Stimulated activated CD8-positive, alpha-beta memory T cell treated with anti-CD3 and anti-CD28 coated beads, Interleukin-15, amount 100 ng/mL, for 48 hours (primary cell): ENCODE measurements at regions not wholly inside any gene's neighbourhood (a gene's known extent, or its start where the extent isn't known, plus 50 kb on each side); places are given as distances from the start of the nearest gene placed in this dataset.
A peak's percentile ranks its signal among the peaks of the same experiment; 100 is the strongest.

Experiments used
- DNase-seq, 2 donors: peaks; one replicate each; pipeline ENCODE4 v3.0.0-alpha.2; 2020; ENCODE audit warnings: low read depth in 2 of 2

DNA sequence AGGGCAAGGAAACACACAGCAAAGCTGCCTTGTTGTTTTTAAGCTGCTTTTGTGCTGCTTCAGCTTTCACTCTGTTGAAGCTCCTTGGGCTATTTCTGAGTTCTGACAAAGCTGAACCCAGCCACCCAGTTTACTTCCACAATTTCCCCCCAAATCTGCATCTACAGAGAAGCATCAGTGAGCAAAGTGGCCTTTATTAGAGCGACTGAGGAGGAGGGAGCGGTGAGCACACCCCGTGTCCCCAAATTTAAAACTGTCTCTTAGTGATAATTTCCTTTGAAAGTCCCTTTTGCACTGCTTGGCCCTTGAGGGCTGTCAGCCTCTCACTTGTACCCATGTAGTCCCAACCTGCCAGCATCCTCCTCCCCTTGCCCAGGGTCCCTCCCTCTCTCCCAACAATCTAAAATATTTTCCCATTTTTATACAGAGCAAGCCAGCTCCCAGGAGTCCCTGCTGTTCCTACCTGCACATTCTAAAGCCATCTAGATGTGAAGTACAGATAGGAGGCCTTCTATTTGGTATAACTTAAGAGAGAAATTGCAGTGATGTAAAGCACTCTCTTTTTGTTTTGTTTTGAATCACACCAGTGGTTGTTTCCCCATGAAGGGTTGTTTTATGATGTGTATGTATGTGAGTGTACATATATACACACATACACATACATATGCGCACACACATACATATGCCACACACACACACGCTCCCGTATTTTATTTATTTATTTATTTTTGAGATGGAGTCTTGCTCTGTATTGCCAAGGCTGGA is 313.5 kb downstream of the TLE4 start:
- no peak for DNase-seq

DNA sequence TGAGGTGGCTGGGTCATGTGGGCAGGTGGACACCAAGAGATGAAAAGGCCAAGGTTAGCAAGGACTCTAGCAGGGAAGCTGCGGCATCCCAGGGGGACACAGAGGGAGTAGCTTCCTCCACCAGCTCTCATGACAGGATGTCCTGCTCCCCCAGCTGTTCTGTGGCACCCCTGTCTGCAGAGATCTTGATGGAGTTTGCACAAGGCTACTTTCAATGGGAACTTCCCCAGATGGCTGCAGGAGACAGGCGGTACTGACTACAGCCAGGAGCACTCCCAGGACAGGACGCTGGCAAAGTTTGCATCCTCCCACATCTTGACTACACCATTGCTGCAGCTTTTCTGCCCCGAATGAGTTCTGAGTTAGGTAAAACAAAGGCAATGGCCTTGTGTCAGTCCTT is 312.8 kb downstream of the TLE4 start:
- DNase-seq: no peak

DNA sequence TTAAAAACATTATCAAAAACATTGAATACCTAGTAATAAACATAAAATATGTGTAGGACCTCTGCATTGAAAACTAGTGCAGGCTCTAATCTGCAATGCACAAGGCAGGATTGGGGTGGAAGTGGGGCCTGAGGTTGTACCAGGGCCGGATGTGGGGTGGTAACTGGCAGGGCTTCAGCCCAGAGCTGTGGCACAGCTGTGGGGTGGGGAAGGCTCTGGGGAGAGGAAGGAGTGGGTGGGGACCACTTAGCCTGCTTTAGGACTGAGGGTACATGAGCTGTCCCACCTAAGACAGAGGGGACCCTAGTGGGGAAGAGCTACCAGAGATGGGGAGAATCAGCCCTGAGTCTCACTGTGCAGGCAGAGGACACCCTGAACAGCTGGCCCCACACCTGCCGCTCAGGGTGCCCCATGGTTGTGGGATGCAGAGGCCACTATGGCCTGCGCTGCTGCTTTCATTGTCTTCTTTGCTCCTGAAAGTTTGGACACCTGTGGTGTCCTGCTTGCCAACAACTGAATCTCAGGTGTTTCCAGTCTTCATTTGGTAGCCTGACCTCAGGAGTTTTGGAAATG is 311.4 kb downstream of the TLE4 start:
- DNase-seq: peak; percentile 32 to 40

DNA sequence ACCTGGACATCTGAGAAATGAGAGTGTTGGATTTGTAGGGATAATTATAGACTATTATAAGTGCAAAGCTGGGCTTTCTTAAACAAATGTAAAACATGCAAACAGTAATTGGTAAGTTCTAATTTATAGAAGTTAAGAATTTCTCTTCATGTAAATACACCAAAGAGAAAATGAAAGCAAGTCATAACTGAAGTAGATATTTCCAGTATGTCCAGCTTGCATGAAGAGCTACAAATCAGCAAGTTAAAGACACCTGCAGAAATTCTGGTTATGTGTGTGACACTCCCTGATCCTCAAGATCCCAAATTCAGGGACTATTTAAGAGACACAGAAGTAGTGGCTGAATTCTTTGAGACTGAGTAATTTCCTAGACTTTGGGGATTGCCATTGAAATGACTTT is 308.9 kb downstream of the TLE4 start:
- no peak for DNase-seq

DNA sequence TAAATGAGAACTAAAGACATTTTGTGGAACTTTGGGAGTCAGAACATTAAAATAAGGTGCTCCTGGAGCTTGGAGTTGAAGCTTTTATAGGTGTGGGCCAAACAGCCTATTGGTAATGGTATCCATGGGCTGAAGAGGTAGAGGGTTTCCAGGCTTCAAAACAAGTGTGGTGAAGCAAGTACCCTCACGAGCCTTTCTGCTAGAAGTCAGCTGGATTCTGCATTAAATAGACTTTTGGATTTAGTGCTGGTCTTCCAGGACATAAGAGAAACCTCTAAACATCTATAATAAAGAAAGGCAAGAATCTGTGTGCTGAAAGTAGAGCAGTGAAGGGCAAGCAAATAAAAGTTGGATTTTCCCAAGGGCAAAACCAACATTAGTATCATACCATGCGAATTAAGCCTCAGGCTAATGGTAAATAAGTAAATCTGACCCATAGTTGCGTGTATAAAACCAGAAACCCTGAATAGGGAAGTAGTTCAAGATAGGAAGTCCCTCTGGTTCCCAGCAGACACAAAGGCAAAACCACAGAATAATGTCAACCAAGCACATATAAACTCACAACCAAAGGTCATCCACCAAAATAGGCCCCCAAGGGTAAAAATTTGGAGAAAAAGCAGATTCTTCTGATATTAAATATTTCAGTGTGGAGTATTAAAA is 306.3 kb downstream of the TLE4 start:
- no peak for DNase-seq

DNA sequence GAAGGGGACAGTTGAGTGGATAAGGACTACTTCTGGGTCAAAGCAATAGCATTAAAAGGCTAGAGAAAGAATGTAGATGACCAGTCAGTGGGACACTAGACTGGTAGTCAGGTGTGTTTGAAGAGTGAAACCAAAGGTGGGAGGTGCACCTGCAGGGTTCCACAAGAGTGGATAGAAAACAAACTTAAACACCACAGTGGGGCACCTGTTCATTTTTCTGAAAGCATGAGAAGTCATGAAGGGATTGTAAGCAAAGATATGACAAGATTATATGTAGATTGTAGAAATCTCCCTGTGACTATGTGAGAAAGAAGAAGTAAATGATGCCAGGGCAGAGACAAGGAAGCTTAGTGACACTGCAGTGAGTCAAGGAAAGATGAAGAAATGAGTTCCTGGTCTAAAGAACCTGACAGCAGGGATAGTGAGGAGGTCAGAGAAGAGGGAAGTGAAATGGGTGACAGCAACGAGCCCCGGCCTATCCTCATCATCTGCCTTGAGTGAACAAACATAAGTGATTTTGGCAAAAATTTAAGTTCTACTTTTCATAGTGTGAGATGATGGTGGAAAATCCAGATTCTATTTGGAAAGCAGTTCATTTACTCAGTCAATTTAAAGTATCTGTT is 296.9 kb downstream of the TLE4 start:
- DNase-seq: no peak

DNA sequence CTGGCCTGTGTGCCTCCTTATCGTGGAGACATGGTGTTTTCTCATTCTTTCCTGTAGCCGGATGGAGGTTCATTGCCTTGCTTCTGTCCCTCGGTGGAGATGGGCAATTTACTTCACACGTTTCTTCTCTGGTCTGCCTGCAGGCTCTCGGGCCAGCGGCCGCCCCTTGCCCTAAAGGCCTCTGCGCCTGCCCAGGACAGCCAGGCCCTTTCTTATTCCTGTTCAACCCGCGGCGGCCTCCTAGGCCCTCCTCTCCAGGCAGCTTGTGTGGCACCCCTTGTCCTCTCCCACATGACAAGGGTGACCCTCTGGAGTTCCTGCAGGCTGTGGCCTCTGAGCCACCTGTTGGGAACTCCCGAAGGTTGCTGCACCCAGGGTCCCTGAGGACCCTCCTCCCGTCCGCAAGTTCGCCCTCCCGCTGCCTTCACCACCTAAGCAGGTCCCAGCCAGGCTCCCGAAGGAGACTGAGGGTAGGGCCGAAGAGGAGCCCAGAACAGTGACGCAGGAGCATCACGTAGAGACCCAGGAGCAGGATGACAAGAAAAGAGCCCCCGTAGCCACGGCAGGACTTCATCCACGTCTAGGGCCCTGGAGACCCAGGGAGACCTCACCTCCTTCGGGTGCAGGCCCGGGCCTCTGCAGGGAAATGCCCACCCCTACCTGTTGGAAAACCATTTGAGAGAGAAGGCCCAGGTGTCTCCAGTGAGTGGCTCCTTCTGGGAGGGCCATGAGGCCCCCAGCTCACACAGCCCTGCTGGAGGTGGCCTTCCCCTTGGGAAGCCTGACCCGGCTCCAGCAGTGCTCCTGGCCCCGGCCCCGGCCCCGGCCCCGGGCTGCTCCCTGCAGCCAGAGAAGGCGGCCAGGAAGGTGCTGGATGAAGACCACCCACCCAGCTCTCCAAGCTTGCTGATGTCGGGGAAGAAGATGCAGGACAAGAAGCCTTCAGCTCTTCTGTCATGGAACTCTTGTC is 291.4 kb downstream of the TLE4 start:
- no peak for DNase-seq

DNA sequence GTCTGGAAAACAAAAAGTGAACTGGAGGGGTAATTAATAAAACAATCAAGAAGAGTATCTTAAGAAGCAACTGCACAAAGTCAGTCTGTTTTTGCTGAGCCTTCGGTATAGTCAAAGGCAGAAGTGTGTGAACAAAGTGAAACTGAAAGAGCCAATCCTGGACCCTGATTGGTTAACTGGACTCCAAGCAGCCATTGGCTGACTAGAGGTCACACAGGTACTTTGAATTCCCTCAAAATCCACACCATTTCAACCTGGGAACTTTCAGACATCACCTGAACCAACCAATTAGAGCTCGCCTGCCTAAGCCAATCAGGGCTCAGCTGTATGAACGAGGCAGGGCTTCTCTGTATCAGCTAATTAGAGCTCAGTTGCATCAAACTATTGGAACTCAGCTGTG is 286.7 kb downstream of the TLE4 start:
- no peak for DNase-seq

DNA sequence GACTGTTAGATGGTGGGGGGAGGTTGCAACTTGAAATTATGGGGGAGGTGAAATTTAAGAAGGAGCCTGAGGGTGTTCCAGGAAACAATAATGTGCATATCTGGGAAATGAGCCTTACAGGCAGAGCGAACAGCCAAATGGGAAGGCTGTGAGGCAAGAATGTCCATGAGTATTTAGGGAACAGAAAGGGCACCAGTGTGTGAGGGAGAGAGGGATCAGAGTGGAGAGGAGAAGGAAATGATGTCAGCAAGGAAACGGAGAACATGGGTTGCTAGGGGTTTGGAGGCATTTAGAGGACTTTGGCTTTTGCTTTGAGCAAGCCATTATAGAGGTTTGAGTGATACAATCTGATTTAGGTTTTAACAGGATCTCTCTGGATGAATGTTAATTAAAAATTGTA is 285.4 kb downstream of the TLE4 start:
- DNase-seq: no peak

DNA sequence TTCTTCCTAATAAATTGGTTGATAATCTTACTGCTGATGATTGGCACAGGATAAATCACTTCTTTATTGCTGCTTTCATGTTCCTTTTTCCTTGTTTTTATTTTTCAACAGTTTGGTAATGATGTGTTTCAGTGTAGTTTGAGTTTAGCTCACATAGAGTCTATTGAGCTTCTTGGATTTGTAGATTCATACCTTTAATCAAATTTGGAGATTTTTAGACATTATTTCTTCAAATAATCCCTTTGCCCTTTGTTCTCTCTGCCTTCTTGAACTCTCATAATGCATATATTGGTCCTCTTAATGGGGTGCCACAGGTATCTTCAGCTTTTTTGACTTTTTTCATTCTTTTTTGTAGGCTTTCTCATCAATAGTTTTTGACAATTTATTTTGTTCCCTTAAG is 275.3 kb downstream of the TLE4 start:
- DNase-seq: no peak

DNA sequence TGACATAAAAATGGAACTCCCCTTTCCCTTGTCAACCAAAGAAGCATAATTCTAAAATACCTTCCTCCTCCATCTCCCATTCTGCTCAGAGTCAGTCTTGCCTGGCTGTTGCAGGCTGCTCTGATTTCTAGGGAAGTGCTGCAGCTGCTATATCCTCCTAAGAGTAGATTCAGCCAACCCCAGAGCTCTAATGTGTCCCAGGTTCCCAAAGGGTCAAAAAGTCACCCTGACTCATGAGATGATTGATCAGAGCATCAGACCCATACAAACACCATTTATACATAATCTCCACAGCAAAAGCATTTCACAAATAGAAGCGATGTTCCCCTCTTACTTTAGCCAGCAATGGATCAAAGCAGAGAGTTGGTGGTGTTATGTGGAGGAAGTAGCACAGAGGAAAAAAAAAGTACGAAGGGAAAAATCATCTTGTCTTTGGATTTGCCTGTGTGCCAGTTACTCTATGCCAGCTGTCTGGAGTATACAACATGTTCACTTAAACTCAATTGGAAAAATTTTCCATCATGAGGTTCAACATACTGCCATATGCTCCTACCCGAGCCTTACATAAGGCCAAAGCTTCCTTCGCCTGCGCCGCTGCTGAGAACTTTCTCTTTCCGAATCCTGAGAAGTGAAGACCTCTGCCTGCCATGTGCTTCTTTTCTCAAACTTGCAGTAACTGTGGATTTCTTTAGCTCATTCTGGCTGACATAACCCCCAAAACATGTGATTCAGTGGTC is 258.0 kb downstream of the TLE4 start:
- no peak for DNase-seq

DNA sequence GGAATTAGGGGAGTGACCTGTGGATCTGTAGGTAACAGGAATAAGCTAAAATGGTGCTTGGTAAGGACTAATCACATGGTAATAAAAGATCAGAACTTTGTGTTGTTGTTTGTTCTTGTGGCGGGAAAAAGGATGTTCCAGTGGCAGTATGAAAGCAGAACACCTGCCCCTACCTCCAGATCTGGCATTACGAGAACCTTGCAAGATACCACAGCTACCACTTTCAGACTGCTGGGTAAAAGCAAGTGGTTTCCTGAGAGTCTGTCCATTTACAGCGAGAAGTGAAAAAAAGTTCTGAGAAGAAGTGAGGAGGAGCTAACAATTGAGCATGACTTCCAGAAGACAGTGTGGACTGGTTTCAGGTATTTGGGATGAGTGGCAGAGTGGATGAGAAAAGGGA is 252.5 kb downstream of the TLE4 start:
- no peak for DNase-seq

DNA sequence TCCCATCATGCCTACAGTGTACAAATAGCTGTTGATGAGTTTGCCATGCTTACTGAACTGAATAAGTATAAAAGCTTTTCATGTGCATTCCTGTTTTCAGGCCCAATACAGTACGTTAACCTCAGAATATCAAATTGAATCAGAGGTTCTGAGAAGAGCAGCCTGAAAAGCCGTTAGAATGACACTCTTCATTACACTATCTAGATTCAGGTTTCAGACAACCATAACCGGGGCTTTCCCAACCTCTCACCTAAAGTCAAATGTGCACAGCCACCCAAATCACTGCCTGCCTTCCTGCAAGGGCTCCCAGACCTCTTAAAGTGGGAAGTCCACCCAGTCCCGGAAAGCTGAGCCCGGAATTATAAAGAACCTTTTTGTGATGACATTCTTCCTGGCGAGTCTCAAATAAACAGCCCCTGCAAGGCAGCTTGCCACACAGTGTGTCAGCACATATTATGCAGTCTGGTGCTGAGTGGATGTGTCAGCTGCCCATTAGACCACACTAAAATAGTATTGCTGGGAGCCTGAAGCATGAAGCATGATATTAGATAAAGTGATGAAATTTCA is 245.8 kb downstream of the TLE4 start:
- no peak for DNase-seq

DNA sequence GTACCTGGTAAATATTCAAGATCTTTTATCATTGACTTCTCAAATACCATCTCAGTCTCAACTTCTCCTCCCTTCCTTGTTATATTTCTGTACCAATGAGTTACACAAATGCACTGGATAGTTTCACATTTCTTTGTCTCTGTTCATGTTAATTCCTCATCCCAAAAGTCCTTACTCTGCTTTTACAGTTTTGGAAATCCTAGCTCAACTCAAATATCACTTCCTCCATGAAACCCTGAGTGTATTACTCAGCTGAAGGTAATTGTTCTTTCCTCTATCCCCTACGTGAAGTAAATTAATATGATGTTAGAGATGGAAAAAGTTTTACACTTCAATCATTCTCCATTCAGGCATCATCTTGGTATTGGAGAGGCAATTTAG is 241.5 kb downstream of the TLE4 start:
- no peak for DNase-seq

DNA sequence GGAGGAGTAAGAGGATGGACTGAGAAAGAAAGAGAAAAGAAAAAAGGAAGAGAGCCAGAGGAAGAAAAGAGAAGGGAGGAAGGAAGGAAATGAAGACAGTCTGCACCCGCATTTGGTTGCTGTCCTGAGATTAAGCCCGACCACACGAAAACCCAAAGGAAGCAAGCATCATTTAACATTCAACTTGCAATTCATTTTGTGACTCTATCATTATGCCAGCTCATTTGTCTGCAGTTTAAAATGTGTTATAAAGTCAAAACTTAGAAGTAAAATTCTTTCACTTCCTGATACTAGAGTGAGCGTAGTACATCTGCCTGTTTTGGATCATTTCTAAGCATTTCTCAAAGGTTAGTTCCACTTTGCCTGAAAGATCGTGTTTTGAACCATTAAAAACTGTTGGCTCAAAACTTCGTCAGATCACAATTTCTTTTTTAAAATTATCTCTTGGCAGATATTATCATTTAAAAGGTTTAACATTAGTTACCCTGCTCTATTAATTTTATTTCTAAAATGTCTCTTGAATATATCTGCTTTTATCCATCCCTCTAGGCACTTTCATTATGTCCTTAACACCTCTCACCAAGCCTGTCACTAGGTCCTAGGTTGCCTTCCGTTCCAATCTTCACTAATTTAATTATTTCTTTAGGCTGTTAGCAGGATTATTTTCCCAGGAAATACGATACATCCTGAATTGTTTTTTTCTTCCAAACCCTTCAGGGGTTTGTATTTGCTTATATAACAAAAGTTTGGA is 240.9 kb downstream of the TLE4 start:
- DNase-seq: no peak

DNA sequence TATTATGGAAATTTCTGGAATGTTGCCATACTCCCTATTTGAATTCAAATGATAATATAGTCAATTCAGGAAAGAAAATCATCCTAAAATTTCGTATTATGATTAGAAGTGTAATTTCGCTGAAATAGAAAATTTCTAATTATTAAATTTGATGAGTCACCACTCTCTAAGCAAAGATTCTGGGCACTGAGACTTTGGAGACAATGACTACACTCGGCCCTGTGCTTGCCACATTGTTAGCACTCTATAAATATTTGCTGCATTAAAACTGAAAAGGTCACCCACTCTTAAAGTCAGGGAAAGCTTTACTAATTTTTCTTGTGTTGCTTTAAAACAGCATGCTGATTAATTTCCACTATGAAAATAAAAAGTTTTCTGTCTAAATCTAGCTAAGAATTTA is 240.3 kb downstream of the TLE4 start:
- DNase-seq: no peak

DNA sequence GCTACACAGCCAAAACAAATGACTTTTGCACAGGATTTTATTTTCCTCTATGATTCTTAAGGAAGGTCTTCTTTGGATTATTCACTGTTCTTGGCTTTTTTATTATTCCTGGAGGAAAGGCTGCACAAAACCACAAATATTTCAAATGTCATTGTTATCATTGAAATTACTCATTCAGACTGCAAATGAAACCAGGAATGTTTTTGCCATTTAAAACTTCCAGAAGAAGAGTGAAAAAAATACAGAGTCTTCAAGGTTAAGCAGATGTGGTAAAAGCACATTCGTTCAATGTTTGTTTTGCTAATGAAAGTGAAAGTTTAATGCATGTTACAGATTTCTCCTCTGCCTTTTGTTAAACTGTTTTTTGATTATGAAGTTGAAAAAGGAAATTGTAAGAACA is 238.2 kb downstream of the TLE4 start:
- no peak for DNase-seq

DNA sequence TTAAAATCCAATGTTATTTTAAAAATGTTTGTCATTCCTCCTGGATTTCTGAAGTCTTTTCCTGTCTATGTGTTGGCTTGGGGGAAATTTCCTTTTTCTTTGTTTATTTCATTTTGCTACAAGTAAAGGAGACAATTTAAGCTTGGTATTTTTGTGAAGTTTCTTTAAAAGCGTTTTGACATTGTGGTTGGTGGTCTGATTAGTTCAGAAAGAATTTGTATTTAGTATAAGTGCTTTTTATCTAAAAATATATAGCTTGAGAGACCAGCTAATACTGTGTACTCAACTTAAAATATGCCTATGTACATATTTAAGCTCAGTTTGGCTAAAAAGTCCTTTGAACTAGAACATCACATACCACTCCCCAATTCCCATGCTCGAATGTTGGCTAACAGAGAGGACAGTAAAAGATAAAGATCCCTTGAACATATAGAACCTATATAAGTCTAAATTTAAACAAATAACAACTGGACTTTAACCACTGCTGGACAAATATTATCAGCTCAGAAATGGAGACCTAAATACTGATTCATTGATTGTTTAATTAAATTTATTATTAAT is 237.6 kb downstream of the TLE4 start:
- no peak for DNase-seq

DNA sequence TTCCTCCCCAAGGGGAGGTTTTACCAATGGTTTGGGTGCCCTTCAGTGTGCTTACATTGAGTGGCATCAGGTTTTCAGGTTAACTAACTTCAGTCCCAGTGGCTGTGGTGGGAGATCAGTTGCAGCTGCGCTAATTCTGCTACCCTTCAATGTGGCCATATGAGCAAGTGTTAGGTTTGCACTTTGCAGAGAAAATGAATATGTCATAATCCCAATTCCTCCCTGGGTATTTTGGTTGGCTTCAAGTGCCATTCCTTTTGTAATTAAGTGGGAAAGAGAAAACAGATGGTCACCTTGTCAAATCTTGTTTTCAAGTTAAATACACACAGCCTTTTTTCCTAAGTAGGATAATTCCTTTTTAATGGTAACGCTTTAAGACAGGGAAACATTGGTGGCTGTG is 236.2 kb downstream of the TLE4 start:
- no peak for DNase-seq

DNA sequence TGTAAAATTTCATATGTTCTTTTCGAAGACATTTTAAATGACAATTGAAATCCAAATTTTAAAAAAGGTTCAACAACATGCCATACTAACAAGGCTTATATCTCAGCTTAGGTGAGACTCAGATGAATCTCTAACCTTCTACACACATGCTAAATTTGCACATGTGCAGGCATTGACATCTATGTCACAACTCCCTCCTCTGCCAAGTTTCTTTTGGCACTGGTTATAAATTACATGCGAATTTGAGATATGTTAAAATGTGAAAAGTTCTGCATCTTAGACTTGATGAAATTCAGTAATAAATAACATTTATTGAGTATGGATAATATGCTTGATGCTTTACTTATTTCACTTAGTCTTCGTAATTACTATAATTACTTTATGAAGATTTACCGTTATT is 234.3 kb downstream of the TLE4 start:
- DNase-seq: no peak
